K562 (cell line): ENCODE measurements at regions not wholly inside any gene's neighbourhood (a gene's known extent, or its start where the extent isn't known, plus 50 kb on each side); places are given as distances from the start of the nearest gene placed in this dataset.

ENCODE experiments used
- ATAC-seq: fragments of 200-7000 bp; cut with Tn5 transposase; 3 replicates; pipeline ENCODE4 v1.9.1; 2020; ENCODE audit warnings: moderate library complexity
- BruUV-seq: library from RNA; stranded (reverse); fragments of 400-500 nt; replicated peaks from 2 replicates; lab custom pipeline; 2021; lab: Mats Ljungman, UMichigan
- CTCF ChIA-PET: fragments of 300-600 bp; formaldehyde crosslinking; extraction: SDS; loops from one replicate; lab custom pipeline; 2021; ENCODE audit warnings: low intra/inter-chr PET ratio; lab: Yijun Ruan, JAX
- POLR2A ChIA-PET: fragments of 300-600, 350-650 bp; sonication (Branson Sonifier 250); formaldehyde crosslinking; extraction: SDS; loops from one replicate; lab custom pipeline; 2021; ENCODE audit warnings: antibody characterized with exemption, inconsistent platforms; lab: Yijun Ruan, JAX
- DNase-seq, 4 experiments: peaks; one replicate each; pipeline versions ENCODE4 v3.0.0 to v3.0.0-alpha.2; 2011 to 2018; ENCODE audit warnings: low spot score in 3 of 4, mixed read lengths in 3 of 4; ENCODE audit errors: extremely low read depth in 1 of 4
- FAIRE-seq: peaks from 2 replicates; lab custom pipeline; 2011; peaks lifted over from hg19 to GRCh38; lab: Jason Lieb, UNC
- H2AFZ ChIP-seq: 2 replicates; pipeline ENCODE4 v1.6.0; 2011; ENCODE audit warnings: low read depth, low read length, control low read depth, inconsistent platforms
- H3K27ac ChIP-seq: fragments of 200-600 bp; 3 replicates; pipeline ENCODE4 v1.8.0; 2011; ENCODE audit warnings: low read depth, mild to moderate bottlenecking, control low read depth, inconsistent platforms, low read length, moderate library complexity, mixed read lengths; ENCODE audit errors: extremely low read depth
- H3K27me3 ChIP-seq, 2 experiments: fragments of 300-600 bp in 1 of 2; 2 replicates in 1 of 2; 3 replicates in 1 of 2; pipeline versions ENCODE4 v1.6.0 to v1.8.0; 2011; ENCODE audit warnings: inconsistent platforms in 2 of 2, low read length in 2 of 2, mild to moderate bottlenecking in 1 of 2, mixed read lengths in 1 of 2, moderate library complexity in 1 of 2; ENCODE audit not compliant: control insufficient read depth in 2 of 2, insufficient read depth in 2 of 2
- H3K36me3 ChIP-seq: fragments of 300-600 bp; 3 replicates; pipeline ENCODE4 v1.8.0; 2011; ENCODE audit warnings: mild to moderate bottlenecking, low read length, inconsistent platforms; ENCODE audit not compliant: control insufficient read depth, insufficient read depth
- H3K4me1 ChIP-seq, 2 experiments: fragments of 200-600 bp in 1 of 2; replicated peaks in 1 of 2; 2 replicates in 1 of 2; 3 replicates in 1 of 2; pipeline versions ENCODE4 v1.5.1 to v1.8.0; 2011; ENCODE audit warnings: inconsistent platforms in 2 of 2, low read length in 2 of 2, mild to moderate bottlenecking in 1 of 2, mixed read lengths in 1 of 2, moderate library complexity in 1 of 2; ENCODE audit not compliant: control insufficient read depth in 2 of 2, insufficient read depth in 2 of 2
- H3K4me2 ChIP-seq: 2 replicates; pipeline ENCODE4 v1.6.1; 2011; ENCODE audit warnings: low read length, control low read depth, inconsistent platforms, mixed read lengths; ENCODE audit not compliant: insufficient read depth
- H3K4me3 ChIP-seq: fragments of 200-600 bp; sonication (generic), shearing (Covaris generic); 2 replicates; pipeline ENCODE4 v1.5.1; 2016; ENCODE audit warnings: control low read depth, inconsistent platforms
- H3K79me2 ChIP-seq: fragments of 200-600 bp; 3 replicates; pipeline ENCODE4 v1.8.0; 2011; ENCODE audit warnings: low read length, inconsistent platforms; ENCODE audit not compliant: control insufficient read depth, insufficient read depth
- H3K9ac ChIP-seq, 2 experiments: 2 replicates each; pipeline versions ENCODE4 v1.6.0 to v1.6.1; 2011; ENCODE audit warnings: low read depth in 2 of 2, low read length in 2 of 2, control low read depth in 1 of 2, inconsistent platforms in 1 of 2, mild to moderate bottlenecking in 1 of 2, mixed read lengths in 1 of 2; ENCODE audit not compliant: insufficient read depth in 1 of 2
- H3K9me1 ChIP-seq: one replicate; pipeline ENCODE4 v1.6.0; 2011; ENCODE audit warnings: inconsistent platforms, mild to moderate bottlenecking, low read length, moderate library complexity; ENCODE audit not compliant: control insufficient read depth, insufficient read depth
- H3K9me3 ChIP-seq: replicated peaks from 2 replicates; pipeline ENCODE4 v1.5.1; 2011; ENCODE audit warnings: low read depth, low read length, inconsistent platforms; ENCODE audit not compliant: control insufficient read depth, insufficient read depth
- H4K20me1 ChIP-seq: replicated peaks from 2 replicates; pipeline ENCODE4 v1.6.1; 2011; ENCODE audit warnings: low read length, inconsistent platforms, mixed read lengths; ENCODE audit not compliant: control insufficient read depth, insufficient read depth
- FUS ChIP-seq: fragments of 200-400 bp; formaldehyde crosslinking; optimal IDR thresholded peaks from 2 replicates; pipeline ENCODE3; 2017; ENCODE audit warnings: low read depth, low read length
- ILF3 ChIP-seq: fragments of 450-650 bp; IDR thresholded peaks from 2 replicates; pipeline ENCODE4 v1.6.1; 2018; ENCODE audit warnings: antibody characterized with exemption, mild to moderate bottlenecking, moderate library complexity, borderline replicate concordance
- NCOR1 ChIP-seq: fragments of 450-650 bp; IDR thresholded peaks from 2 replicates; pipeline ENCODE4 v1.6.1; 2016; ENCODE audit warnings: mild to moderate bottlenecking, moderate library complexity
- NFIX ChIP-seq: fragments of 250-450 bp; sonication (Bioruptor Pico); IDR thresholded peaks from 2 replicates; pipeline ENCODE4 v1.4.0; 2020; ENCODE audit warnings: low read depth, mild to moderate bottlenecking, moderate library complexity
- NR2C2 ChIP-seq, 2 experiments: fragments of 200-800 bp in 1 of 2; sonication (Bioruptor generic) in 1 of 2; sonication (generic) in 1 of 2; formaldehyde crosslinking in 1 of 2; IDR thresholded peaks; 2 replicates each; pipeline versions ENCODE4 v1.6.1 to v1.8.0; 2016 to 2022; ENCODE audit warnings: mild to moderate bottlenecking in 1 of 2, missing compliant biosample characterization in 1 of 2, missing genetic modification characterization in 1 of 2, missing genetic modification reagents in 1 of 2
- RAD21 ChIP-seq, 2 experiments: fragments of 250-450 bp in 1 of 2; fragments of 450-650 bp in 1 of 2; sonication (Bioruptor Pico) in 1 of 2; formaldehyde crosslinking in 1 of 2; IDR thresholded peaks in 1 of 2; conservative IDR thresholded peaks in 1 of 2; 2 replicates each; pipeline versions ENCODE4 v1.4.0 to v1.8.0; 2020 to 2022; ENCODE audit warnings: mild to moderate bottlenecking in 2 of 2, moderate library complexity in 1 of 2
- RCOR1 ChIP-seq, 2 experiments: IDR thresholded peaks; 2 replicates each; pipeline ENCODE4 v1.6.1; 2012; ENCODE audit warnings: low read depth in 2 of 2, low read length in 2 of 2, borderline replicate concordance in 1 of 2, improper control_type of control experiment in 1 of 2
- TRIM24 ChIP-seq, 2 experiments: fragments of 450-650 bp; IDR thresholded peaks; 2 replicates each; pipeline ENCODE4 v1.6.1; 2016
- WHSC1 ChIP-seq: IDR thresholded peaks from one replicate; pipeline ENCODE4 v1.6.1; 2012; ENCODE audit warnings: low read length, control low read depth, inconsistent platforms
- ZBTB26 ChIP-seq: fragments of 450-650 bp; formaldehyde crosslinking; IDR thresholded peaks from 2 replicates; pipeline ENCODE4 v1.4.0; 2022; ENCODE audit warnings: missing genetic modification characterization
- ZBTB9 ChIP-seq: fragments of 450-650 bp; formaldehyde crosslinking; IDR thresholded peaks from 2 replicates; pipeline ENCODE4 v1.4.0; 2020; ENCODE audit warnings: mild to moderate bottlenecking, moderate library complexity
- ZNF311 ChIP-seq: fragments of 250-450 bp; sonication (Bioruptor Pico); IDR thresholded peaks from 2 replicates; pipeline ENCODE4 v1.4.0; 2020; ENCODE audit warnings: mild to moderate bottlenecking, moderate library complexity
- WGBS: fragments of 100-300 bp; shearing (Covaris generic); methylation state at CpG from one replicate; pipeline ENCODE4 v1.1.6; 2016; ENCODE audit warnings: low coverage, mixed read lengths; ENCODE audit not compliant: insufficient coverage; ENCODE audit errors: missing lambda C conversion rate; 5-methylcytosine and 5-hydroxymethylcytosine counted together
- in situ Hi-C: fragments of 300-500 bp; cut with MboI; formaldehyde crosslinking; loops from 4 replicates; pipeline ENCODE4 v1.15.0; 2018; ENCODE audit warnings: inconsistent platforms, mixed read lengths
- intact Hi-C: fragments of 100-400 bp; cut with micrococcal nuclease; formaldehyde crosslinking; loops from 2 replicates; pipeline ENCODE4 v1.14.2; 2022
- TF ChIP-seq, protein P1 (sequence below): sonication (generic); formaldehyde crosslinking; IDR thresholded peaks from 2 replicates; pipeline ENCODE4 v1.8.0; 2022; ENCODE audit warnings: mild to moderate bottlenecking, missing genetic modification reagents

DNA sequence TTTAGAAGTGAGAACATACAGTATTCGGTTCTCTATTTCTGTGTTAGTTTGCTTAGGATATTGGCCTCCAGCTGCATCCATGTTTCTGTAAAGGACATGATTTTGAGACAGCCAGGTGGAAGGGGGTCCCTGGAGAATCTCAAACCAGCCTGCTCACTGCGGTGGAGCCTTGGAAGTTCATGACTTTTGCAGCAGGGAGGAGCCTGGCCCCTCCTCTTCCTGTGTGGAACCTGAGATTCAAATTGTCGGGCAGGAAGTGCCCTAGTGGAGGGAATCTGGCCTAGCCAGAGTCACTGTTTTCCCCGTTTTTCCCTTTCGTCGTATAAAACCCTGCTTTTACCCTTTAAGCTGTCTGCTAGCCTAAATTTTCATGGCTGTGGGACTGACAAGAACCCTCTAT, 762.6 kb downstream of the PCDH18 start:
- CTCF ChIA-PET = no interaction called here
- in situ Hi-C loops = no loop called here
- H3K27me3 ChIP-seq = no peaks in the 10 kb centered on the region
- 0% methylated on average over 6 of the region's 6 CpGs for WGBS
- H3K4me3 ChIP-seq = no peak overlapping the region
- no peak for DNase-seq
- no peaks in the 10 kb centered on the region for H3K9me1 ChIP-seq
- no peaks in the 10 kb centered on the region for H4K20me1 ChIP-seq
- intact Hi-C loops = no loop called here
- POLR2A ChIA-PET = no interaction called here
- H3K4me2 ChIP-seq = no peak overlapping the region
- H3K27ac ChIP-seq = no peak overlapping the region
- ATAC-seq = no peak
- no peaks in the 10 kb centered on the region for H3K4me1 ChIP-seq
- FAIRE-seq = no peak
- H3K9me3 ChIP-seq = no peaks in the 10 kb centered on the region
- no peaks in the 10 kb centered on the region for H3K36me3 ChIP-seq
- no TSS peak for BruUV-seq
- H3K9ac ChIP-seq = no peak overlapping the region
- H3K79me2 ChIP-seq = no peaks in the 10 kb centered on the region
- TF ChIP-seq RCOR1 (IDR thresholded peaks at IDR 0.05; ENCODE audit: borderline replicate concordance in 1 of 2, low read depth in 2 of 2, low read length in 2 of 2) (no peak), ILF3 (no peak), FUS (no peak), ZBTB26 (CRISPR knock-in tag) (no peak), WHSC1 (no peak)
- H2AFZ ChIP-seq = no peak overlapping the region

DNA sequence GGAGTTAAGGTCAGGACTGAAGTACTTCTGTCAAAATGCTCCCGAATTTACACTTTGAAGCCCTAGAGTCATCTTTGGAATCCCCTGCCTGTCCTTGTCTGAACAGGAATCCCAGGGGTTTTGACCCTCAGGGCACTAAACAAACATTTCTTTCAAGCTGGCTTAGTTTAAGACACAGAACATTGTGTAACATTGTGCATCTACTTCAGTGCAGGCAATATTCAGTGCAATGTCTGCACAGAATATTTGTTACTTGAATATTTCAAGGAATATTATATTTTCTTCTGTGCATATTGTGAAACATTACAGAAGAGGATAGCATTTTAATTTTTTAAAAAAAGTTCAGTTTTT, 763.4 kb downstream of the PCDH18 start:
- Histone ChIP-seq H3K4me2 (no peak overlapping the region), H2AFZ (no peak overlapping the region), H3K36me3 (no peaks in the 10 kb centered on the region), H3K4me3 (no peak overlapping the region), H3K27ac (no peak overlapping the region), H3K27me3 (no peaks in the 10 kb centered on the region), H3K4me1 (no peaks in the 10 kb centered on the region), H3K9ac (no peak overlapping the region), H3K9me1 (no peaks in the 10 kb centered on the region), H4K20me1 (no peaks in the 10 kb centered on the region), H3K9me3 (no peaks in the 10 kb centered on the region), H3K79me2 (no peaks in the 10 kb centered on the region)
- BruUV-seq = no TSS peak
- 0% methylated on average over 1 of the region's 1 CpG for WGBS
- DNase-seq (no peak), ATAC-seq (no peak), FAIRE-seq (no peak)
- intact Hi-C loops (no loop called here), in situ Hi-C loops (no loop called here)
- ChIA-PET POLR2A (no interaction called here), CTCF (no interaction called here)
- TF ChIP-seq NFIX (CRISPR knock-in tag) (no peak), ZBTB9 (no peak), ZNF311 (CRISPR knock-in tag) (no peak), TRIM24 (IDR thresholded peaks at IDR 0.05) (no peak), RAD21 (CRISPR knock-in tag; conservative IDR thresholded peaks at IDR 0.05 in 1 of 2, IDR thresholded peaks at IDR 0.05 in 1 of 2) (no peak), NR2C2 (CRISPR knock-in tag; IDR thresholded peaks at IDR 0.05) (no peak), NR2C2 (tag; IDR thresholded peaks at IDR 0.05) (no peak), NCOR1 (no peak)
- TF ChIP-seq, protein P1, sequence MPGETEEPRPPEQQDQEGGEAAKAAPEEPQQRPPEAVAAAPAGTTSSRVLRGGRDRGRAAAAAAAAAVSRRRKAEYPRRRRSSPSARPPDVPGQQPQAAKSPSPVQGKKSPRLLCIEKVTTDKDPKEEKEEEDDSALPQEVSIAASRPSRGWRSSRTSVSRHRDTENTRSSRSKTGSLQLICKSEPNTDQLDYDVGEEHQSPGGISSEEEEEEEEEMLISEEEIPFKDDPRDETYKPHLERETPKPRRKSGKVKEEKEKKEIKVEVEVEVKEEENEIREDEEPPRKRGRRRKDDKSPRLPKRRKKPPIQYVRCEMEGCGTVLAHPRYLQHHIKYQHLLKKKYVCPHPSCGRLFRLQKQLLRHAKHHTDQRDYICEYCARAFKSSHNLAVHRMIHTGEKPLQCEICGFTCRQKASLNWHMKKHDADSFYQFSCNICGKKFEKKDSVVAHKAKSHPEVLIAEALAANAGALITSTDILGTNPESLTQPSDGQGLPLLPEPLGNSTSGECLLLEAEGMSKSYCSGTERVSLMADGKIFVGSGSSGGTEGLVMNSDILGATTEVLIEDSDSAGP (CRISPR knock-in tag) = no peak
